HG03175 (cell line): ENCODE measurements at regions not wholly inside any gene's neighbourhood (a gene's known extent, or its start where the extent isn't known, plus 50 kb on each side); places are given as distances from the start of the nearest gene placed in this dataset.

Experiments
- ATAC-seq: cut with Tn5 transposase; IDR thresholded peaks from one replicate; pipeline ENCODE4 v1.9.1; 2021; ENCODE audit warnings: mild to moderate bottlenecking, moderate library complexity; ENCODE audit not compliant: unreplicated experiment

DNA sequence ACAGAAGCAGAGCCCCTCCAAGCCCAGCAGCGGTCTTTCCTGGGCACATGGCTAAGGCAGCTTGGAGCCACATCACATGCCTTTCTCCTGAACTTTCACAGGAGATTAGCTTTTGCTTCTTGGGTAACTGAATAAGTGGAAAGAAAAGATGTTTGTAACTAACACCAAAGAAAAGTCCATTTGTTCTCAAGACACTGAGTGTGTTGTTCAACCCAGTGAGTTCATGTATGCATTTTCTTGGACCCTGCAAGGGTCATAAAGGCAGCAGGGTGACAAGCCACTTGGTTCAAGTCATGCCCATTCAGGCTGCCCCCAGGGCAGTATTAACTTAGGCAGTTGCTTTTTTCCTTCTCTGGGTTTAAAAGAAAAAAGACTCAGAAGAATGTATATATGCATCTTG is 203.4 kb downstream of the FAM76B start:
- ATAC-seq: no peak

DNA sequence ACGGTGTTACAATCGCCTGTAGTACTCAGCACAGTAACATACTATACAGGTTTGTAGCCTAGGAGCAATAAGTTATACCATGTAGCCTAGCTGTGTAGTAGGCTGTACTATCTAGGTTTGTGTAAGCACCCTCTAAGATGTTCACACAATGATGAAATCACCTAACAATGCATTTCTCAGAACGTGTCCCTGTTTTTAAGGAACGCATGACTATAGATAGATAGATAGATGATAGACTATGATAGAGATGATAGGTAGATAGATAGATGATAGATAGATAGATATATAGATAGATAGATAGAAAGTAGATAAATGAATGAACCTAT is 203.9 kb downstream of the FAM76B start:
- no peak for ATAC-seq

- no peak for ATAC-seq
Observed at GRCh38 chr11:95585069-95585751, 204.4 kb downstream of the FAM76B start.

DNA sequence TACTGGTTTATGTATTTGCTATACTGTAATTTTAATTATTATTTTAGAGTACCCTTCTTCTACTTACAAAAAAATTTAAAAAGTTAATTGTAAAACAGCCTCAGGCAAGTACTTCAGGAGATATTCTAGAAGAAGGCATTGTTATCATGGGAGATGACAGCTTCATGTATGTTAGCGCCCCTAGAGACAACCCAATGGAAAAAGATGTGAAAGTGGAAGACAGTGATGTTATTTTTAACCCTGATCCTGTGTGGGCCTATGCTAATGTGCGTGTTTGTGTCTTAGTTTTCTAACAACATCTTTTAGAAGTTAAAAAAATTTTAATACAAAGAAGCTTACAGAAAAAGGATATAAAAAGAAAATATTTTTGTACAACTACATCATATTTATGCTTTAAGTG is 205.0 kb downstream of the FAM76B start:
- ATAC-seq: peak; percentile 68

- peak; percentile 29 for ATAC-seq
Observed at GRCh38 chr11:95584180-95584579, 205.4 kb downstream of the FAM76B start.

GRCh38 chr11:95577716-95578460 is 211.7 kb downstream of the FAM76B start:
- ATAC-seq: no peak

- no peak for ATAC-seq
Observed at GRCh38 chr11:95576146-95576845, 213.3 kb downstream of the FAM76B start.

- no peak for ATAC-seq
Observed at GRCh38 chr11:95575517-95575916, 214.1 kb downstream of the FAM76B start.

GRCh38 chr11:95571718-95572260 is 217.8 kb downstream of the FAM76B start:
- no peak for ATAC-seq

DNA sequence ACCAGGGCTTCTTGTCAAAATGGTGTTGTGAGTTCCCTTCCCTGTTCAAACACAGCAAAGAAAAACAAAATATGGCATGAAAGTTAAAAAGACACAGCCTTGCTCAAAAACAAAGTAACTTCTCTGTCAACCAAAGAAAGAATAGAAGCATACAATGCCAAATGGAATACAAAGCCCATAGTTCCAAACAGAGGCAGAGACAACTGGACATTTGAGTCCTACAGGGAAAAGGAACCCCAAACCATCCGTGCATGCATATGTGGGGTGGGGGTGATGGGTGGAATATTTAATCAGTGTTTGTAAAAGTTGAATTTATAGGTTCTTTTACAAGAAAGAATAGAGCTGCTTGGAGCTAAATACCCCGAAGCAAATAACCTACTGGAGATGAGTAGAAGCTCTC is 218.7 kb downstream of the FAM76B start:
- ATAC-seq: no peak

DNA sequence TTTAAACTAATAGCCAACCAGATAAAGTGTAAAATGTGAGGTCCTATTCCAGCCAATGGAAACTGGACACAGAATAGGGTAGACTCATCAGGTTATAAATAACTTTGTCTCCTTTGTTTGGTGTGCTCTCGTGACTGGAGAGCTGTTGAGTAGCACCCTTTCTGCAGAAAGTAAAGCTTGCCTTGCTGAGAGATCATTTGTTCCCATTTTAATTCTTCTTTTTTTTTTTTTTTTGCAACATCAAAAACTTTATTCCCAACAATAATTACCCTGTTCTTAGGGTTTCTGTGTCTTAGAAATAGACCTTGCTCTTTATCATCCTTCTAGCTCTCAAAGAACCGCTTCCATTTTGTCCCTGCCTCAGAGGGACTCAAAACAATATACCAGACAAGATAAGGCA is 220.4 kb downstream of the FAM76B start:
- no peak for ATAC-seq

- no peak for ATAC-seq
Observed at GRCh38 chr11:95568281-95568680, 221.3 kb downstream of the FAM76B start.

DNA sequence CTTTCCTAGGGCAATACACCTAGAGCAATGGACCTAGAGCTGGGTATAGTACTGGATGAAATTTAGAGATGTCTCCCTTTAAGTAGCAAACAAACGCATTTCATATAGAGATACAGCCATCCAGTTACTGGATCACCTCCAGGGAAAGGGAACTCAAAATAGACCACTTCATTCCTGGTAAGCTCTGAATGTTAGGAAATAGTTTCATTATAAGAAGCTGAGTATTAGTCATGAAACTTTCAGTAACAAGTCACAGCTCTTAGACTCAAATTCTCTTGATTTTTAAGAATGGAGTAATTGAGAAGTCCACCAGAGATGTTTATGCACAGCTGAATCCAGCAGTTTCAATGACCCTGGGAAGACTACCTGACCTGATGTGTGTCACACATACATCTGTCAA is 221.9 kb downstream of the FAM76B start:
- no peak for ATAC-seq

DNA sequence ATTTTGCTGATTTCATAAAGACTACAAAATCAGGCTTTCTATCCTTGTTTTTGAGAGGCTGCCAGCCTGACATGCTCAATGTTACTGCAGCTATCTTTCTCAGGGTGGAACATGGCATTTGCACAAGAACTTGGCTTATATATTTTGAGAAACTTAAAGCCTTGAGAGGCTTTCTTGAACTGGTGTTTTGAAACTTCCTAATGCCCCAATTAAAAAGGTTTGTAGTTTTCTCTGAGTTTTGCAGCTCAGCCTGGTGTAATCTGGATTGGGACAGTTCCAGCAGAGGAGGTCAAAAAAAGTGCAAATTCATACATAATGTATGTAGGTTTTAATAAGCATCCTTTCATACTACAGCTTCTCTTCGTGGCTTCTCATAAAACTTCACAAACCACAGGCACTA is 223.4 kb downstream of the FAM76B start:
- ATAC-seq: no peak

DNA sequence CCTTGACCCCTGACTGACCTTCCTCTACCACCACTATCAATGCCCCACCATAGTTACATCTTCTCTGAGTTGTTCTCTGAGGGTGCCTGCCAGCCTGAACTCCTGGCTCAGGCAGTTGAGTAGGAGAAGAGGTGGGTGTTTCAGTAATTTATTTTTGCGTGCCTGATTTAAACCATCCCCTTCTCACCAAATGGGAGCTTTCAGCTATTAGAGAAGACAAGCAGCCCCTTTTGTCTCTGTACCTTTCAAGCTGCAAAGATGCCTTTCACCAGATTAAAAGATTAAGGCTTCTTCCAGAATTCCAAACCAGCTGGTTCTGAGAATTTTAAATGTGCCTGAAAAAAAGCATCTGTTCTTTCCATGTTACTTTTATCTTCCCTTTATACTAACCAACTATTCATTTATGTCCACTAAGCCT is 223.8 kb downstream of the FAM76B start:
- ATAC-seq: no peak

- no peak for ATAC-seq
Observed at GRCh38 chr11:95563859-95564258, 225.7 kb downstream of the FAM76B start.

- no peak for ATAC-seq
Observed at GRCh38 chr11:95563173-95563572, 226.4 kb downstream of the FAM76B start.

DNA sequence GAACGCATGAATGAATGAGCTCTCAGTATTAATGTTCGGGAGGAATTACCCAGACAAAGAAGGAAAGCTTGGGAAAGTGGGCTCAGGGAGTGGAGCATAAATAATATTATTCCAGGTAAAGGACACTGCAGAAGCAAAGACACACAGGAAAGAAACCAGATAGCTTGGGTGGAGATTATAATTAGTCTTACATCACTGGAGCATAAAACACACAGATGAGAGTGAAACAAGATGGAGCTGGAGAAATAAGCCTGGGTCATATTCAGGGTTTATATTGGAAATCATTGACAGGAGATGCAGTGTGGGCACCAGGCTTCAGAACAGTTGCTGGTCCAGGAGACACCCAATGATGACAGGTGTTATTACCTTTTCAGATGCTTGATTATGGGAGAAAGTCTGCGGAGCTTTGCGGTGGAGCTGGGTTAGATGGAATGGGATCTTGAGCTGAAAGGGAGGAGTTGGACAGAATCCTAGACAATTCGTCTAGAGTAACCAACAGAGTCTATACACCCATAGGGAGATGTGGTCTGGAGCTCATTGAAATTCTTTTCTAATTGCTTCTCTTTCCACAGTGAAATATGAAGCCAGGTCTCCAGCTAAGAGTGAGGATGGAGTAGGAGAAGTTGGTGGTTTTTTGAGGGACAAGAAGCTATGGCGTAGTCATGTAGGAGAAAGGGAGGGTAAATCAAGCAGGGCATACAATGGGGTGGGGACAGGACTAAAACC is 227.2 kb downstream of the FAM76B start:
- no peak for ATAC-seq

DNA sequence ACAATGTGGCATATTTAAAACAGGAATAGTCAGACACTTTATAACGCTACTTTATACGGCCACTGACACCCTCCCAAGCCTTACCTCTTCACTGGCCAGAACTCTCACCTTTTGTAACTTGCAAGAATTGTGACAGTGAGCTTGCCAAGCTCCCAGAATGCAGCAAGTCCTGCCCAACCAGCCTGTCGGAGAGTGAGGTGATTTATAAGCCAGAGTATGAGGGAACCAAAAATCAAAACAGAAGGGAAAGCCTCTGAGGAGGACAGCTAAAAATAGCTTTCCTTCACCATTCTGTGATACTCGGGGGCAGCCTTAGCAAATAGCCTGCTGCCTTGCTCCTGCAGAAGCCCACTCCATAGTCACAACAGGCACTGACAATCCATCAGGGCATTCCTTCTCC is 229.7 kb downstream of the FAM76B start:
- no peak for ATAC-seq

GRCh38 chr11:95557376-95557775 is 232.2 kb downstream of the FAM76B start:
- no peak for ATAC-seq
